Ishikawa (cell line): ENCODE measurements at regions not wholly inside any gene's neighbourhood (a gene's known extent, or its start where the extent isn't known, plus 50 kb on each side); places are given as distances from the start of the nearest gene placed in this dataset.

Experiments used
- CEBPB ChIP-seq: IDR thresholded peaks from 2 replicates; pipeline ENCODE4 v1.6.1; 2012
- CREB1 ChIP-seq: IDR thresholded peaks from 2 replicates; pipeline ENCODE4 v1.6.1; 2012; ENCODE audit warnings: low read depth
- EGR1 ChIP-seq: IDR thresholded peaks from 2 replicates; pipeline ENCODE4 v1.6.1; 2012
- EP300 ChIP-seq: IDR thresholded peaks from 2 replicates; pipeline ENCODE4 v1.6.1; 2012; ENCODE audit warnings: borderline replicate concordance
- FOXM1 ChIP-seq: IDR thresholded peaks from 2 replicates; pipeline ENCODE4 v1.6.1; 2012; ENCODE audit warnings: low read depth, borderline replicate concordance
- NFIC ChIP-seq: IDR thresholded peaks from 2 replicates; pipeline ENCODE4 v1.6.1; 2012
- RAD21 ChIP-seq: IDR thresholded peaks from 2 replicates; pipeline ENCODE4 v1.6.1; 2012; ENCODE audit warnings: low read depth
- TAF1 ChIP-seq: IDR thresholded peaks from 2 replicates; pipeline ENCODE4 v1.6.1; 2012; ENCODE audit warnings: low read depth, mild to moderate bottlenecking
- TCF12 ChIP-seq: IDR thresholded peaks from 2 replicates; pipeline ENCODE4 v1.6.1; 2012; ENCODE audit warnings: low read depth
- TEAD4 ChIP-seq: IDR thresholded peaks from 2 replicates; pipeline ENCODE4 v1.6.1; 2012
- YY1 ChIP-seq: IDR thresholded peaks from 2 replicates; pipeline ENCODE4 v1.6.1; 2012; ENCODE audit warnings: low read depth
- TF ChIP-seq, protein P1 (sequence below): IDR thresholded peaks from 2 replicates; pipeline ENCODE4 v1.6.1; 2012
- TF ChIP-seq, protein P2 (sequence below): IDR thresholded peaks from 2 replicates; pipeline ENCODE4 v1.6.1; 2012; ENCODE audit warnings: low read depth, mild to moderate bottlenecking

DNA sequence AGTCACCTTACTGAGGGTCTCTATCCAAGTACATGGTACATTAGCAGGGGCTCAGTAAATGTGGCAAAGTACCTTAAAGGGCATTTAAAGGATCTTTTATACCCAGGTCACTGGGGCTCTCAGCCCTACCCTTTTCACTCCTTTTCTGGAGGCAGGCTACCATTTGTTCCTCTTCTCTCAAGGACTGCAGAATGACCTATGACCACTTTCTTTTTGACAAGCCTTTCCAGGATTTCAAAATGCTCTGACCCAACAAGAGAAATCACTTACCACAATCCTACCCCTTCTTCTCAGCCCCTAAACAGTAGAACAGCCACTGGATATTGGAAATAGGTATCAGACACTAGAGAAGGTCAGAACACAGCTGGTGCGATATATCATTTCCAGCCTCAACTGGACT is 221.8 kb upstream of the TPRG1 start:
- TF ChIP-seq FOXM1: no peak
- no peak for TF ChIP-seq TEAD4
- TF ChIP-seq TCF12: no peak
- TF ChIP-seq CEBPB: no peak
- no peak for TF ChIP-seq NFIC
- no peak for TF ChIP-seq EP300
- TF ChIP-seq, protein P1, sequence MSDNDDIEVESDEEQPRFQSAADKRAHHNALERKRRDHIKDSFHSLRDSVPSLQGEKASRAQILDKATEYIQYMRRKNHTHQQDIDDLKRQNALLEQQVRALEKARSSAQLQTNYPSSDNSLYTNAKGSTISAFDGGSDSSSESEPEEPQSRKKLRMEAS: no peak
- no peak for TF ChIP-seq RAD21
- no peak for TF ChIP-seq EGR1
- TF ChIP-seq, protein P2, sequence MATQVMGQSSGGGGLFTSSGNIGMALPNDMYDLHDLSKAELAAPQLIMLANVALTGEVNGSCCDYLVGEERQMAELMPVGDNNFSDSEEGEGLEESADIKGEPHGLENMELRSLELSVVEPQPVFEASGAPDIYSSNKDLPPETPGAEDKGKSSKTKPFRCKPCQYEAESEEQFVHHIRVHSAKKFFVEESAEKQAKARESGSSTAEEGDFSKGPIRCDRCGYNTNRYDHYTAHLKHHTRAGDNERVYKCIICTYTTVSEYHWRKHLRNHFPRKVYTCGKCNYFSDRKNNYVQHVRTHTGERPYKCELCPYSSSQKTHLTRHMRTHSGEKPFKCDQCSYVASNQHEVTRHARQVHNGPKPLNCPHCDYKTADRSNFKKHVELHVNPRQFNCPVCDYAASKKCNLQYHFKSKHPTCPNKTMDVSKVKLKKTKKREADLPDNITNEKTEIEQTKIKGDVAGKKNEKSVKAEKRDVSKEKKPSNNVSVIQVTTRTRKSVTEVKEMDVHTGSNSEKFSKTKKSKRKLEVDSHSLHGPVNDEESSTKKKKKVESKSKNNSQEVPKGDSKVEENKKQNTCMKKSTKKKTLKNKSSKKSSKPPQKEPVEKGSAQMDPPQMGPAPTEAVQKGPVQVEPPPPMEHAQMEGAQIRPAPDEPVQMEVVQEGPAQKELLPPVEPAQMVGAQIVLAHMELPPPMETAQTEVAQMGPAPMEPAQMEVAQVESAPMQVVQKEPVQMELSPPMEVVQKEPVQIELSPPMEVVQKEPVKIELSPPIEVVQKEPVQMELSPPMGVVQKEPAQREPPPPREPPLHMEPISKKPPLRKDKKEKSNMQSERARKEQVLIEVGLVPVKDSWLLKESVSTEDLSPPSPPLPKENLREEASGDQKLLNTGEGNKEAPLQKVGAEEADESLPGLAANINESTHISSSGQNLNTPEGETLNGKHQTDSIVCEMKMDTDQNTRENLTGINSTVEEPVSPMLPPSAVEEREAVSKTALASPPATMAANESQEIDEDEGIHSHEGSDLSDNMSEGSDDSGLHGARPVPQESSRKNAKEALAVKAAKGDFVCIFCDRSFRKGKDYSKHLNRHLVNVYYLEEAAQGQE: no peak
- no peak for TF ChIP-seq TAF1
- no peak for TF ChIP-seq CREB1
- TF ChIP-seq YY1: no peak
